Left cardiac atrium (tissue), 4 donors: ENCODE measurements at regions not wholly inside any gene's neighbourhood (a gene's known extent, or its start where the extent isn't known, plus 50 kb on each side); places are given as distances from the start of the nearest gene placed in this dataset.

Experiments
- ATAC-seq, 2 donors: fragments of 200-7000 bp; cut with Tn5 transposase; one replicate each; pipeline ENCODE4 v1.9.1; 2020; ENCODE audit warnings: mild to moderate bottlenecking in 2 of 2, moderate library complexity in 2 of 2
- DNase-seq: peaks from one replicate; pipeline ENCODE4 v3.0.0-alpha.2; 2020
- intact Hi-C, 2 donors: fragments of 100-400 bp; cut with DNase I; formaldehyde crosslinking; loops; one replicate each; pipeline versions ENCODE4 v1.14.1 to v1.15.1; 2022 to 2023
- donor health status: DM: no; HTN: yes; CAD: no.
- donor health status: DM: no; HTN: yes; CAD: no; lungs with severe emphysema.
- donor health status: DM: yes; HTN: yes; CAD: no.
- donor health status: Dilated cardiomyopathy.

DNA sequence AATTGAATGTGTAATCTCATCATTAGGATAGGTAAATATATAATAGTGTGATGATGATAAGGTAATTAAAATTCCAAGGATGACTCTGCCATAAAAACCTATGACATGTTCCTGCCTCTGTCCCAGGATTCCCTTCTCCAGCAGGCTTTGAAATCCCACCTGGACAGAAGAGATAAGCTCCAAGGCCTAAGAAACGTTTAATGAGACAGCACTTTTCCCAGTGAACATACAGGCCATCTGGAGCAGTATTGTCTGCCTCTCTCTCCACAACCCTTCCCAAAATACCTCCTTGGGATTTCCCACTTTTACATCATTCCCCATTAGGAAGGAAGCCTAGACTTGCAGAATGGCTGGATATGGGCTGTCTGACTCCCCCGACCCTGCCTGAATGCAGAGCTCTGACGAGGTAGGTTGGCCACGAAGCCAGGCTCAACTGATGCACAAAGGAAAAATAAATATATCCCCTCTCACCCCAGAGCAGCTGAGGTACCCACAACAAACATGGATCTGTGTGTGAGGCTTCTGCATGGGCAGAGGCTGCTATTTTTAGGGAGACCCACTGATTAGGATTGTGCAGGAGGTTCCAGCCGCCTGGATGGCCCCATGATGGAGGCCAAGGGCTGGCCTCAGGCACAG is 71.0 kb downstream of the TMPRSS5 start:
- intact Hi-C loops, result no loop called here
- no peak for ATAC-seq

DNA sequence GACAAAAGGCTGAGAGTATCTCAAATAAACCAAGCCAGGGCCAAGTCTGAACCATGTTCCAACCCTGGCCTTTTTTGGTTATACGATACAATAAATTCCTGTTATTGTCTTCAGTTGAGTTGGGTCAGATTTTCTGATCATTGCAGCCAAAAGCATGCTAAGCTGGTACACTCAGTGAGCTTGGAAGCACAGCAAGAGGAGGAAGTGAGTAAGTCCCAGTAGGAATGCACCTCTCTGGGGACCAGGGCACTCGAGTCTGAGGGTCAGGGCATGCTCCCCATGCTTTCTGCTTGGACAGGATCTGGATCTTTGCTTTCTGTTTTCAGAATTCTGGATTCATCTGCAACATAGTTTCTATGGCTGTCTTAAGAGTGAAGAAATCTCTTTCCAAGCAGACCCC is 73.1 kb downstream of the TMPRSS5 start:
- intact Hi-C loops, result no loop called here
- ATAC-seq, result peak in 1 of 2 donors; percentile 44
- no peak for DNase-seq

More for the DNA sequence above, 71.0 kb downstream of the TMPRSS5 start:
- DNase-seq, result no peak

DNA sequence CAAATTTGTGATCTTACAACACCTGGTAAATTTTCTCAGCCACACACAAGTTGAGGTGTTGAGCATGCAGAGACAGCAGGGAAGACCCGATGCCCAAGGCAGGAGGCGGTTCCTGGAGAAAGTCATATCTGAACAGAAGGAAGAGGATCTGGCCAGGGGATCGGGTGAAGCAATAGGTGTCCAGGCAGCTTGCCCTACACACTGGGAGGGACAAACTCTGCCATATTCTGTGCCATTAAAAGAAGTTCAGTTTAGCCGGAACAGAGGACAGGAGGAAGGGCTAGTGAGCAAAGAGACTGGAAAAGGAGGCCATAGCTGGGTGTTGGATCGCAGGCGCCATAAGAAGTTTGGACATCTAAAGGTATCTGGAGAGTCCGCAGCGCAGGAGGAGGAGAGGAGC is 76.5 kb downstream of the TMPRSS5 start:
- DNase-seq, result no peak
- intact Hi-C loops, result no loop called here
- no peak for ATAC-seq

DNA sequence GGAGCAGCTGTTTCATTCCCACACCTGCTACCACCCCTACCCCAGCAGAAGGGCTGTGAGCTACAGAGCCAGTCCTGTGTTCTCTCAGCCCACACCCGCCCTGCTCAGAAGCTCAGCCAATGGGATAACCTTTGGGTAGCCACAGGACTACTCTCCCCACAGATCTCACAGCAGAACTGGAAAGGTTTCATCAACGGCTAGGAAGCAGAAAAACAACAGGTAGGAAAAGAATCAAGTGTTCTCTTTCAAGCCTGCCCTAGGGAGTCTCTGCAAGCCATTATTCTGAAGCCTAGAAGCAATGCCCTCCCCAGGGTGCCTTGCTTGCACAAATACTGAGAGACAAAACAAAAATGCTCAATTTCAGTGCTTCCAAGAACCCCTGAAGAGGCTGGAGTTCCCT is 77.2 kb downstream of the TMPRSS5 start:
- no peak for DNase-seq
- intact Hi-C loops, result no loop called here
- ATAC-seq, result no peak

DNA sequence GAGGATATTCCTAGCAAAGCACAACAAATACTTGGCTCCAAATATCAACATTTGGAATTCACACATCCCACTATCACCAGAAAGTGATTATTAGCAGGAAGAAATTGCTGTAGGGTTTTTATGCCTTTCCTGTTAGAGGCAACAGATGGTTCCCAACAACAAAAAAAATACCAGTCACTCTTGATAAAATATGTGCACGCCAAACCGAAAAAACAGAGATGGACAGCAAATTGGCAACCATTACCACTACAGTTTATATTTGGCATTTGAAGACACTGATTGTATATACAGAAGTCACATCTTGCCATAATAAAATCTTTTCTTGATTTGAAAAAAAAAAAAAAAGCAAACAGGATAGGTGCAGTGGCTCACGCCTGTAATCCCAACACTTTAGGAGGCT is 78.2 kb downstream of the TMPRSS5 start:
- DNase-seq (no peak), ATAC-seq (no peak)
- intact Hi-C loops, result no loop called here

DNA sequence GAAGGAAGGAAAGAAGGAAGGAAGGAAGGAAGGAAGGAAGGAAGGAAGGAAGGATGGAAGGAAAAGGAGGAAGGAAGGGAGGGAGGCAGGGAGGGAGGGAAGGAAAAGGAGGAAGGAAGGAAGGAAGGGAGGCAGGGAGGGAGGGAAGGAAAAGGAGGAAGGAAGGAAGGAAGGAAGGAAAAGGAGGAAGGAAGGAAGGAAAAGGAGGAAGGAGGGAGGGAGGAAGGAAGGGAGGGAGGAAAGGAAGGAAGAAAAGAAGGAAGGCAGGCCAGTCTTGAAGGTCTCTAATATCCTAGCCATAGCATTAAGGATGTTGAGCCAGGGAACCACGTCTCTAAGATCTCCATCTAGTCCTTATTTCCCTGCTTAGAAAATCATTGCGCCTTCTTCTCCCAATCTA is 78.8 kb downstream of the TMPRSS5 start:
- no peak for ATAC-seq
- intact Hi-C loops, result no loop called here
- DNase-seq, result no peak

DNA sequence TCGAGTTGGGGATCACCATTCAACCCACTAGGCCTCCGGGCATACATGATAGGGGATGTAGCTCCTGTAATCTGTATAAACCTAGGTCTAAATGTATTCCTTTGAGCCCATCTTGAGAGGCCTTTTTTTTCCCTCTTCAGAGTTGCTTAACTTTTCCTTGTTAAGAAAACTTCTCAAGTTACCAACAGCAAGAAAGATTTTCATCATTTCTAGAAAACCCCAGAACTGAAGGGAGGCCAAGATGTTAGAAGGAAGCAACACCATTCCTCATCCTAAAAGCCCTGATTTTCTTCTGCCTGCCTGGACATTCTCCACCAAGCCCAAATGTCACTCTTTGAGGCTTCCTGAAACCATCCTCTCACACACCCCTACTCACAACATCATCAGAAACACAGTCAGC is 79.4 kb downstream of the TMPRSS5 start:
- ATAC-seq, result no peak
- DNase-seq, result no peak
- intact Hi-C loops, result no loop called here

DNA sequence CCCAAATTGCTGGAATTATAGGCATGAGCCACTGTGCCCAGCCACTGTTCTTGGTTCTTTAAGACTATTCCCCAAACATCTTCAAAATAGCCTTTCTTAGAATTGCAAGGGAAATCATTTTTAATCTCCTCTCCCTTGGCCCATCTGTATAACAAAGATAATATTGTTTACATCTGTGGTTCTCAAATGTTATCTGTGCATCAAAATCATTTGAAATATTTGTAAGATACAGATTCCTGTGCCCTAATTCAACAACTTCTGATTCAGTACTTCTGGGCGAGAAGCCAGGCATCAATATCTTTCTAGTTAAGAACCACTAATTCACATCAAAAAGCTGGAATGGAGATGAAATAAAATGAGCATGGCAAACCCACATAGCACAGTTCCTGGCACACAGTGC is 83.0 kb downstream of the TMPRSS5 start:
- no peak for DNase-seq
- intact Hi-C loops, result no loop called here
- ATAC-seq, result no peak

DNA sequence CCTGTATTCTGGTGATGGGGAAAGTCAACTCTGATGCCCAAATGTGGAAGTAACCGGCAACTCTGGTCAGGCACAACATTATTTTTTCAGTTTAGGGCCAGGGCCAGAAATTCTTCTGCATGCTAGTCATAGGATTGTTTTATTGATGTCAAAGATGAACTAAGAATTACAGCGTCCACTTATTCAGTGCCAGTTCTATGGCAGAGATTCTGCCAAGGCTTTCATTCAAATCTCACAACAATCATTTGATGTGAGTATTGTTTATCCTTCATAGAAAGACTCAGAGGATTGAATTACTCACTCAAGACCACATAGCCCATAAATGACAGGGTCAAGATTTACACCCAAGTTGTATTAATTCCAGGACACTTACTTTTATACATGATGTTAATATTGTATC is 87.7 kb downstream of the TMPRSS5 start:
- no peak for ATAC-seq

DNA sequence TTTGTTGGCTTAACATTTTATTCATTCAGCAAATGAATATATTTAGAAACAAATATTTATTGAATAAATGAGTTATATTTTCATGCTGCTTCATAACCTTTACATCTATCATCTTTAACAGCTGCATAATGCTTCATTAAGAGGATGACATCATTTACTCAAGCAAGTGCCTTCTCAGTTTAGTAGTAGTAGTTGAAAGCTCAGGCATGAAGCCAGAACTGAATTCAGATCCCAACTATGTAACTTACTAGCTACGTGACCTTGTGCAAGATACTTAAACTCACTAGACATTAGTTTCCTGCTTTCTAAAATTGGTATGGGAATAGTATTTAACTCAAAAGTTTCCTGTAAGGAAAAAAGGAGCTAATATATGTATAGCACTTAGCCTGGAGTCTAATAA is 90.3 kb downstream of the TMPRSS5 start:
- DNase-seq (no peak), ATAC-seq (no peak)
- intact Hi-C loops, result no loop called here

More for the DNA sequence above, 87.7 kb downstream of the TMPRSS5 start:
- intact Hi-C loops, result no loop called here
- DNase-seq, result no peak

DNA sequence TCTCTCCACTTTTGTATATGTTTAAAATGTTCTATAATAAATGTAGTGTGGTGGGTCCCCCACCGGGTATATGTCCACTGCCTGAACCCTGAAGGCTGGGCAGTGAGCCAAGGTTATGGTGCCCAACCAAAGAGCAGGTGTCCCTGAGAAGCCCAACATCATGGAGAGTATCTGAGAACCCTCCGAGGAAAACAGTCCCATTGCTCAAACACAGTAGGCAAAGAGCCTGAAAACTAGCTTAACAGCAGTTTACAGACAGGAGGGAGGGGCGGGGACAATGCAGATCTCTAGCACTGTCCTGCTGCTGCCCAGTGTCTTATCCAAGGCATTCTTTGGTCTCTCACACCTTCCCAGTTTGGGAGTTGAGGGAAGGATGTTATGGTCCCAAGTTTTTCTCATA is 91.0 kb downstream of the TMPRSS5 start:
- intact Hi-C loops, result no loop called here

DNA sequence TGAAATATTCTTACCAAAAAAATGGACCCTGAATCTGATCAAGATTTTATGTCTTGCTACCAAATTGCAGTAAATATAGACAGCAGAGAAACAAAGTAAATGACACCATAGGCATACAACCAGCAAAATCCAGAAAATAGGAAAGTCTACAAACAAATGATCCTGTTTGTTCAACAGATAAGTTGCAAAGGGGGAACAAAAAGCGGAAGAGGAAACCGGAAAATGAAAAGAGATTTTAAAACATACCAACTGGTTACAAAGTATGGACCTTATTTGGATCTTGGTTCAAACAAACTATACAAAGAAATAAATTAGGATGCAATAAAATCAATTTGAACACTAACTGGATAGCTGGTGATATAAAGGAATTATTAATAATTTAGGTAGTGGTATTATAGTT is 92.0 kb downstream of the TMPRSS5 start:
- DNase-seq (no peak), ATAC-seq (no peak)
- intact Hi-C loops, result no loop called here

More for the DNA sequence above, 91.0 kb downstream of the TMPRSS5 start:
- DNase-seq (no peak), ATAC-seq (no peak)

DNA sequence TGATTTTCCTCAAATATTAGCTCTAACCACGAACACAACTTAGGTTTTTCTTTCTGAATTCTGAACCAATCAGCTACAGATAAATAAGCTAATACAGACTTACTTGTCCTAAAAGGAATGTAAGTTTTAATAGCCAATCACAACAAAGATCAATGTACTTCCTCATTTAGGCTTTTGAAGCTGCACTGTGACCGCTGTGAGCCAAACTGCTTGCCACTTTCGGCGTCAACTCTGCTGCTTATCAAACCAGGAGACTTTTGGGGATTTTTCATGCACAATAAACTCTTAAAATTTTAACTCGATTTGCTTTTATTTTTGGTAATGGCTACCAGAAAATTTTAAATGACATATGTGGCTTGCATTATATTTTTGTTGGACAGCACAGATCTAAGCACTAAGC is 92.5 kb downstream of the TMPRSS5 start:
- intact Hi-C loops, result no loop called here
- no peak for ATAC-seq
- DNase-seq, result no peak

DNA sequence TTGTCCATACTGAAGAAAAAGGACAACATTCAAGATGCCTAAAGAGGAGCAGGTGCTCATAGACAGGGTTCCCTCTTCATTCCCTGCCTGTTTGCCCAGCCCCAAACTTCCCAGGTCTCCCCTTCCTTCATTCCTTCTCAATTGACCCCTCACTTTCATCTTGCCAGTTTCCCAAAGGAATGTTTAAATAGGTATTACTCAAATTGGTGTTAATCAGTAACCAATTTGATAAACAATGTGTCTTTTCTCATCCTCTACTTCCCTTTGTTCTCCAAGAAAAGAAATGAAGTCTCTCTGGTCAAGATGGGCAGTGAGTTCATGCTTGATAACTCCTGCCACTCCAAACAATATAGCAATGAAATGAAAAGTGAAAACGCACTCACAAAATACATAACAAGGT is 101.9 kb downstream of the TMPRSS5 start:
- intact Hi-C loops, result no loop called here
- no peak for DNase-seq
- no peak for ATAC-seq

DNA sequence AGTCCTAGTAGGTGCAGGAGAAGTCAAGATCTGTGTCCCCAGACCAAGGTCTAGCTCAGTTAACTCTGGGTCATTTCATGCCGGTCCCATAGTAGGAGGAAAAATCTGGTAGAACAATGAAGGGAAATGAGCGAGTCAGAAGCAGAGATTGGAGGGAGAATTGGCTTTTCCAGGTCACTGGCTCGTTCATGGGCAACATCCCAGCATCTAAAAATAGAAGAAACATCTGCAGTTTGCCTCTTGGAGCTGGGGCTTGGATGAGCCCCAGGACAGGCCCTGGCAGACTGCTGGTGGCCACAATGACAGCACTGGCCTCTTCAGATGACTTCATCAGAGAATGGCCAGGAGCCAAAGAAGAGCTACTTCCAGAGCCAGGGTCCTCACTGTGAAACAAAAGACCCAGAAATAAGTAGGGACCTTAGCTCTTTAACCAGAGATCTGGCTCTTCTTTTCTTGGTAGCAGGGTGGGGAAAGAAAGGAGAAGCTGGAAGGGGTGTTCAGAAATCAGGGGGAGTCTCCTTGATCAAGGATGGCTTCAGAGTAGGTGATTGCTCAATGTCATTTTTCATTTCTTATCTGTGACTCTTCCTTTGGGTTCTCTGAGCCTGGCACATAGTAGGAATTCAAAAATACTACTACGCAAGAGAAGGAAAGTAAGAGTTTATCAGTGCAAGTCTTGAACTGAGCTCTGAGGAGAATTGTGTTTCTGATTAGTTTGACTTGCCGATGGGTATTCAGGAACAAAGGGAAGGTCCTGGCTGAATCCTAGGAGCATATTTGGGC is 102.6 kb downstream of the TMPRSS5 start:
- ATAC-seq, result peak; percentile 97 to 99
- peak; percentile 50 for DNase-seq
- intact Hi-C loops, result no loop called here

DNA sequence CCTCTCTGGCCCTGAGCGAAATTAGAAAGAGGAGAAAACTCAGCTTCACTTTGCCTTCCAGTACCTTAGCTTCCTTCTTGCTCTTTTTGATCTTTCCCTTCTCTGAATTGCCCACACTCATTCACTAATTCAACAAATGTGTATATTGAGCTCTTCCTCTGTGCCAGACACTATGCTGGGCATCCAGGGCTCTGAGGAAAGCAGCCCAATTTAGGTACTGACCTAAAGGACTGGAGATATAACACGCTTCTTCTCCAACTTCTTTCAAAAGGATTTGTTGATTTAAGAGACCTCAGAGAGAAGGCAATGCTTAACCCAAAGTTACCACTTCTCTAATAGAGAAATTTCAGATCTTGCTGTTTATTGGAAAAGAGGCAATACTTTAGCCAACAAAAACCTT is 103.6 kb downstream of the TMPRSS5 start:
- ATAC-seq (peak in 1 of 2 donors; percentile 21), DNase-seq (no peak)
- intact Hi-C loops, result no loop called here

DNA sequence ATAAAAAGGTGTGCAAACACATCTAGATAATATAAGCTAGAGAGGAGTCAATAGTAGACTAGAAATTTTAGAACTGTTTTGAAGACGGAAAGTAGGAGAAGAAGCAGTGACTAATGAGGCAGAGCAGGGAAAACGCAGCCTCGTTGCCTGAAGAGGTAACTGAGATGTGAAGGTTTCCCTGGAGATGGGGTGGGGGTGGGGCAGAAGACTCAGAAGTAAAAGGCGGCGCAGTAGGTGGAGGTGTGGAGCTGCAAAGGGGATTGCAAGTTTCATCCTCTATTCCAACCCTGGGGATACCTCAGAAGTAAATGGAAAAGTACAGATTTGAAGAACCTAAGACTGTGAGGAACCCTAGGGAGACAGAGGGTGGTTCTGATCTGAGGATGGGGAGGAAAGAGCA is 109.5 kb downstream of the TMPRSS5 start:
- DNase-seq, result no peak
- no peak for ATAC-seq
- intact Hi-C loops, result no loop called here

DNA sequence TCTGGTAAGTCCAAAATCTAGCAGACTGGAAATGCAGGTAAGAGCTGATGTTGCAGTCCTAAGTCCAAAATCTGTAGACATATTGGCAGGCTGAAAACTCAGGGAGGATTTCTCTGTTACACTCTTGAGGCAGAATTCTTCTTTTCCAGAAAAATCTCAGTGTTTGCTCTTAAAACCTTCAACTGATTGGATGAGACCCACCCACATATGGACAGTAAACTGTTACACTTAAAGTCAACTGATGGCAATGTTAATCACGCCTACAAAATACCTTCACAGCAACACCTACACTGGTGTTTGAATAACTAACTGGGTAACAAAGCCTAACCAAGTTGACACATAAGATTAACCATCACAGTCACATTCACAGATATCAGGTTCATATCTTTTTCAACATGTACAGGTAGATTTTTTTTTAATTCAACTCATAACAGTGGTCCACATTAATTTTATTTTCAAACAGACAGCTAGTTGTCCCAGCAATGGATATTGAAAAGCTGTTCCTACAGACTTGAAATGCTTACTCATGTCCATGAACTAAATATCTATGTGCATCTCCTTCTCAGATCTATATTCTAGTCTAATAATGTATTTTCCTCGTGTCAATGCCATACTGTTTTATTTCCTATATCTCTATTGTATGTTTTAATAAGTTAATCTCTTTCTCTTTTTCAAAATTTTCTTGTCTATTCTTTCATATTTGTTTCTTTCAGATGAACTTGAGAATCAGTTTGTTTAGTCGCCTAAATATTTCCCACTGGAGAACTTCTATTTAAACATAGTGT is 110.1 kb downstream of the TMPRSS5 start:
- no peak for DNase-seq
- ATAC-seq, result no peak
- intact Hi-C loops, result no loop called here

DNA sequence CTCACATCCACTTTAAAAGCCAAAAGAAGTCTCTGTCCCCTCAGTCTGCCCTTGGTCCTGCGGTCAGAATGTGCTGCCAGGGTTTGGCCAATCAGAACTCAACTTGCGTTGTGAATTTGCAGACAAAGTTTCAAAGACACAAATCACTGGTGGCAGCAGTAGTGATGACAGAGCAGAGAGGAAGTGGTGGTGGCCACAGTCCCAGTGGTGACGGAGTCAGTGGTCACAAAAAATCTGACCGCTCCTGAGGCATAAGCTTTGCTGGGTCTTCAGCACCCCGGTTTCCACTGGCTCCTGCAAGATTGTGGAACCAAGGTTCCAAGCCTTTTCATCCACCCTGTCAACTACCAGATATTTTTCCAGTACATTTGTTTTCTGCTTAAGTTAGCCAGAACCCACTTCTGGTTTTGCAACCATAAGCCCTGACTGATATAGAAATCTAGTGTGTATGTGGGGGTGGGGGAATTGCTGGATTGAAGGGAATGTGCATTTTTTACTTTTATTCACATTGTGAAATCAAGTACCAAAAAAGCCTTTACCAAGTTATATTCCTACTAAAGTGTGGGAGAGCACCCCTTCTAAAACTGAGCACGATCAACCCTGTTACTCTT is 112.3 kb downstream of the TMPRSS5 start:
- intact Hi-C loops, result no loop called here
- ATAC-seq, result no peak
- DNase-seq, result no peak

DNA sequence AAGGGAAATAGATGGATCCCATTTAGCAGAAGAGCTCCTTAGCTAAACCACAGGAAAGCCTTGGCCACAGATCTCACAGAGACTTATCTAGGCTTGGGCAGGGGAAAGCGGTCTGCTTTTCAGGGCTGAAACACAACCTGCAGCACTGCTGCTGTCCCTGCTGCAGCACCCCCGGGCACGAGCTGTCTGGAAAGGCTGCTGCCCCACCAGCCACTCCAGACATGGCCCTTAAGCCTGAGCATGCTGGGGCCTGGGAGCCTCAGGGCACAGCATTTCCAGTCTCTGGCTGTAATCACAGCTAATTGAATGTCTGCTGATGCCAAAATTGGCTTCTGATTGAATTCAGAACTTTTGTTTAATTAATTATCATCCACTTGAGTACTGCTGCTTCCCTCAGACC is 115.0 kb downstream of the TMPRSS5 start:
- ATAC-seq, result no peak
- intact Hi-C loops, result no loop called here
- no peak for DNase-seq
